HepG2 (cell line): ENCODE measurements at regions not wholly inside any gene's neighbourhood (a gene's known extent, or its start where the extent isn't known, plus 50 kb on each side); places are given as distances from the start of the nearest gene placed in this dataset.

Source experiments
- ATAC-seq: fragments of 200-7000 bp; cut with Tn5 transposase; 3 replicates; pipeline ENCODE4 v1.9.1; 2020; ENCODE audit warnings: mild to moderate bottlenecking, moderate library complexity
- BruUV-seq: library from RNA; stranded (reverse); fragments of 400-500 nt; replicated peaks from 2 replicates; lab custom pipeline; 2021; lab: Mats Ljungman, UMichigan
- CTCF ChIA-PET: fragments of 300-600 bp; formaldehyde crosslinking; extraction: SDS; loops from one replicate; lab custom pipeline; 2021; ENCODE audit warnings: low total read pairs, inconsistent platforms, low intra/inter-chr PET ratio; lab: Yijun Ruan, JAX
- POLR2A ChIA-PET: fragments of 350-600 bp; sonication (Branson Sonifier 250); formaldehyde crosslinking; loops from one replicate; lab custom pipeline; 2020; ENCODE audit warnings: antibody characterized with exemption, inconsistent platforms; lab: Yijun Ruan, JAX
- DNase-seq: peaks from one replicate; pipeline ENCODE4 v3.0.0-alpha.2; 2015; ENCODE audit warnings: low spot score
- FAIRE-seq: peaks from 3 replicates; lab custom pipeline; 2011; peaks lifted over from hg19 to GRCh38; lab: Jason Lieb, UNC
- H2AFZ ChIP-seq: one replicate; pipeline ENCODE4 v1.6.1; 2011; ENCODE audit warnings: low read length, inconsistent platforms
- H3K27ac ChIP-seq: fragments of 300-600 bp; 3 replicates; pipeline ENCODE4 v1.8.0; 2011; ENCODE audit warnings: mixed run types, mild to moderate bottlenecking, mixed read lengths, low read length, inconsistent platforms; ENCODE audit not compliant: insufficient read depth; ENCODE audit errors: extremely low read length
- H3K27me3 ChIP-seq, 2 experiments: fragments of 200-600 bp in 1 of 2; 2 replicates in 1 of 2; 3 replicates in 1 of 2; pipeline versions ENCODE4 v1.6.0 to v1.8.0; 2011; ENCODE audit warnings: low read length in 2 of 2, mild to moderate bottlenecking in 2 of 2, moderate library complexity in 2 of 2, inconsistent platforms in 1 of 2; ENCODE audit not compliant: insufficient read depth in 2 of 2, control insufficient read depth in 1 of 2
- H3K36me3 ChIP-seq, 2 experiments: fragments of 200-600 bp in 1 of 2; replicated peaks in 1 of 2; 2 replicates in 1 of 2; 3 replicates in 1 of 2; pipeline versions ENCODE4 v1.5.1 to v1.8.0; 2011; ENCODE audit warnings: low read length in 2 of 2, inconsistent platforms in 1 of 2; ENCODE audit not compliant: insufficient read depth in 2 of 2, control insufficient read depth in 1 of 2
- H3K4me1 ChIP-seq: 2 replicates; pipeline ENCODE4 v1.5.1; 2012; ENCODE audit warnings: low read length, inconsistent platforms; ENCODE audit not compliant: insufficient read depth
- H3K4me2 ChIP-seq: 2 replicates; pipeline ENCODE4 v1.6.0; 2011; ENCODE audit warnings: low read depth, low read length, inconsistent platforms
- H3K4me3 ChIP-seq, 3 experiments: fragments of 200-600 bp in 1 of 3; sonication (generic), shearing (Covaris generic) in 1 of 3; replicated peaks in 1 of 3; 2 replicates each; pipeline ENCODE4 v1.5.1; 2011 to 2016; ENCODE audit warnings: low read length in 3 of 3, inconsistent platforms in 2 of 3, low read depth in 2 of 3, mild to moderate bottlenecking in 2 of 3, control low read depth in 1 of 3, mixed read lengths in 1 of 3; ENCODE audit not compliant: insufficient read depth in 1 of 3
- H3K79me2 ChIP-seq: one replicate; pipeline ENCODE4 v1.6.1; 2011; ENCODE audit warnings: low read length, inconsistent platforms; ENCODE audit not compliant: insufficient read depth
- H3K9ac ChIP-seq: 2 replicates; pipeline ENCODE4 v1.6.0; 2011; ENCODE audit warnings: mild to moderate bottlenecking, low read depth, low read length, inconsistent platforms; ENCODE audit not compliant: insufficient read depth
- H3K9me3 ChIP-seq: 2 replicates; pipeline ENCODE4 v1.5.1; 2012; ENCODE audit warnings: mild to moderate bottlenecking, low read length
- H4K20me1 ChIP-seq: 2 replicates; pipeline ENCODE4 v1.6.0; 2011; ENCODE audit warnings: inconsistent platforms, mild to moderate bottlenecking, low read length, moderate library complexity; ENCODE audit not compliant: insufficient read depth
- ATF7 ChIP-seq, 2 experiments: fragments of 450-650 bp in 1 of 2; sonication (generic) in 1 of 2; formaldehyde crosslinking in 1 of 2; IDR thresholded peaks; 2 replicates each; pipeline versions ENCODE4 v1.4.0 to v1.6.1; 2016 to 2020; ENCODE audit warnings: antibody characterized with exemption in 1 of 2, mild to moderate bottlenecking in 1 of 2, missing genetic modification reagents in 1 of 2
- CEBPB ChIP-seq: IDR thresholded peaks from 2 replicates; pipeline ENCODE4 v1.6.1; 2011; ENCODE audit warnings: low read depth, low read length, improper control_type of control experiment, borderline replicate concordance
- NFATC3 ChIP-seq: sonication (generic); formaldehyde crosslinking; IDR thresholded peaks from 2 replicates; pipeline ENCODE4 v1.5.1; 2020; ENCODE audit warnings: mild to moderate bottlenecking, missing genetic modification reagents
- NFIC ChIP-seq: IDR thresholded peaks from 2 replicates; pipeline ENCODE4 v1.6.1; 2012; ENCODE audit warnings: mild to moderate bottlenecking, low read length, inconsistent platforms
- ZBED4 ChIP-seq: sonication (generic); formaldehyde crosslinking; IDR thresholded peaks from 2 replicates; pipeline ENCODE4 v1.4.0; 2020; ENCODE audit warnings: missing genetic modification reagents, borderline replicate concordance
- ZNF432 ChIP-seq: sonication (generic); formaldehyde crosslinking; IDR thresholded peaks from 2 replicates; pipeline ENCODE4 v1.5.0; 2020; ENCODE audit warnings: missing genetic modification reagents, mild to moderate bottlenecking, borderline replicate concordance
- ZNF558 ChIP-seq: sonication (generic); formaldehyde crosslinking; IDR thresholded peaks from 2 replicates; pipeline ENCODE4 v1.9.0; 2022; ENCODE audit warnings: mild to moderate bottlenecking, missing genetic modification reagents, borderline replicate concordance
- ZNF644 ChIP-seq: IDR thresholded peaks from 2 replicates; pipeline ENCODE4 v1.6.1; 2016; ENCODE audit warnings: low read depth
- in situ Hi-C: cut with HindIII; loops from 2 replicates; pipeline ENCODE4 v1.10.0; 2017; ENCODE audit warnings: low pct_unique_long_range_greater_than_20kb; ENCODE audit not compliant: extremely low pct_ligation_motif_present
- intact Hi-C: fragments of 100-400 bp; cut with micrococcal nuclease; formaldehyde crosslinking; loops from one replicate; pipeline ENCODE4 v1.10.0; 2022; ENCODE audit not compliant: unreplicated experiment
- TF ChIP-seq, protein P1 (sequence below): sonication (generic); formaldehyde crosslinking; IDR thresholded peaks from 2 replicates; pipeline ENCODE4 v1.4.0; 2020; ENCODE audit warnings: mild to moderate bottlenecking, missing genetic modification reagents
- TF ChIP-seq, protein P2 (sequence below): sonication (generic); formaldehyde crosslinking; IDR thresholded peaks from 2 replicates; pipeline ENCODE4 v1.9.0; 2021; ENCODE audit warnings: missing genetic modification reagents, borderline replicate concordance

DNA sequence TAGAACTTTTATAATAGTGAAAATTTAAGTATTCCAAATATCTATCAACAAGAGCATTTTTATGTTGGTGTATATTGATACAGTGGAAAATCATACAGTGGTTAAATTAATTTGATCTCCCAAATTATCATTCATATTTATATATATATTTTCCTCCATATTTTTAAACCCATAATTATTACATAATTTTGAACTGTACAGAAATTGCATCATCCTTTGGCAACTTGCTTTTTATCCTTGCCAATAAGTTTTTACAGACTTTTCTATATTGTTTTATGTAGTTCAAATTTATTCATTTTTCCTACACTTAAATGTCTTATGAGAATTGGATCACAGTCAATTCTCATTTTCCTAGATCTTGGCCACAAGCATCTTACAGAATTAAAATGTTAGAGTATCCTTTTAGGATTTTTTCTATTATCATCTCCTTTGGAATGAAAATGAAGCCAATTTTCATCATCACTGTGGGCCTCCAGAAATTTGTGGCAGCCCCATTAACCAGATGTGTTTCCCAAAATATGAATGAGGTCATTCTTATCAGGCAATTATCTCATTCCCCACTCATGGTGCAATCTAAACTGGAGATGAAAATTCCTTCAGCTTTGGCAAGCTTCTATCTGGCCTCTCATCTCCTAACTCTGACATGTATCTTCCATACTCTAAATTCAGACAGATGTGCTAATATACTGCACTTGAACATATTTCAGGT lies 94.2 kb upstream of the DLGAP1 start:
- in situ Hi-C loops (no loop called here), intact Hi-C loops (no loop called here)
- H3K27ac ChIP-seq, result no peak overlapping the region
- no peaks in the 10 kb centered on the region for H4K20me1 ChIP-seq
- ATAC-seq, result no peak
- no TSS peak for BruUV-seq
- no peak overlapping the region for H3K4me3 ChIP-seq
- TF ChIP-seq NFIC (no peak), ZNF432 (CRISPR knock-in tag) (no peak), ZNF558 (no peak), ZBED4 (no peak), NFATC3 (CRISPR knock-in tag) (no peak), CEBPB (peak; percentile 8; the same call in 1 of the 2 replicates), ZNF644 (CRISPR knock-in tag) (no peak), ATF7 (IDR thresholded peaks at IDR 0.05) (peak; percentile 41; the same call in 1 of the 2 replicates), ATF7 (CRISPR knock-in tag; IDR thresholded peaks at IDR 0.05) (no peak)
- TF ChIP-seq, protein P1, sequence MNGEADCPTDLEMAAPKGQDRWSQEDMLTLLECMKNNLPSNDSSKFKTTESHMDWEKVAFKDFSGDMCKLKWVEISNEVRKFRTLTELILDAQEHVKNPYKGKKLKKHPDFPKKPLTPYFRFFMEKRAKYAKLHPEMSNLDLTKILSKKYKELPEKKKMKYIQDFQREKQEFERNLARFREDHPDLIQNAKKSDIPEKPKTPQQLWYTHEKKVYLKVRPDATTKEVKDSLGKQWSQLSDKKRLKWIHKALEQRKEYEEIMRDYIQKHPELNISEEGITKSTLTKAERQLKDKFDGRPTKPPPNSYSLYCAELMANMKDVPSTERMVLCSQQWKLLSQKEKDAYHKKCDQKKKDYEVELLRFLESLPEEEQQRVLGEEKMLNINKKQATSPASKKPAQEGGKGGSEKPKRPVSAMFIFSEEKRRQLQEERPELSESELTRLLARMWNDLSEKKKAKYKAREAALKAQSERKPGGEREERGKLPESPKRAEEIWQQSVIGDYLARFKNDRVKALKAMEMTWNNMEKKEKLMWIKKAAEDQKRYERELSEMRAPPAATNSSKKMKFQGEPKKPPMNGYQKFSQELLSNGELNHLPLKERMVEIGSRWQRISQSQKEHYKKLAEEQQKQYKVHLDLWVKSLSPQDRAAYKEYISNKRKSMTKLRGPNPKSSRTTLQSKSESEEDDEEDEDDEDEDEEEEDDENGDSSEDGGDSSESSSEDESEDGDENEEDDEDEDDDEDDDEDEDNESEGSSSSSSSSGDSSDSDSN (CRISPR knock-in tag), result no peak
- TF ChIP-seq, protein P2, sequence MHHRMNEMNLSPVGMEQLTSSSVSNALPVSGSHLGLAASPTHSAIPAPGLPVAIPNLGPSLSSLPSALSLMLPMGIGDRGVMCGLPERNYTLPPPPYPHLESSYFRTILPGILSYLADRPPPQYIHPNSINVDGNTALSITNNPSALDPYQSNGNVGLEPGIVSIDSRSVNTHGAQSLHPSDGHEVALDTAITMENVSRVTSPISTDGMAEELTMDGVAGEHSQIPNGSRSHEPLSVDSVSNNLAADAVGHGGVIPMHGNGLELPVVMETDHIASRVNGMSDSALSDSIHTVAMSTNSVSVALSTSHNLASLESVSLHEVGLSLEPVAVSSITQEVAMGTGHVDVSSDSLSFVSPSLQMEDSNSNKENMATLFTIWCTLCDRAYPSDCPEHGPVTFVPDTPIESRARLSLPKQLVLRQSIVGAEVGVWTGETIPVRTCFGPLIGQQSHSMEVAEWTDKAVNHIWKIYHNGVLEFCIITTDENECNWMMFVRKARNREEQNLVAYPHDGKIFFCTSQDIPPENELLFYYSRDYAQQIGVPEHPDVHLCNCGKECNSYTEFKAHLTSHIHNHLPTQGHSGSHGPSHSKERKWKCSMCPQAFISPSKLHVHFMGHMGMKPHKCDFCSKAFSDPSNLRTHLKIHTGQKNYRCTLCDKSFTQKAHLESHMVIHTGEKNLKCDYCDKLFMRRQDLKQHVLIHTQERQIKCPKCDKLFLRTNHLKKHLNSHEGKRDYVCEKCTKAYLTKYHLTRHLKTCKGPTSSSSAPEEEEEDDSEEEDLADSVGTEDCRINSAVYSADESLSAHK (CRISPR knock-in tag), result no peak
- no peak overlapping the region for H2AFZ ChIP-seq
- no peak for DNase-seq
- H3K4me2 ChIP-seq, result no peak overlapping the region
- peaks cover 46% of the 10 kb centered on the region for H3K9me3 ChIP-seq
- POLR2A ChIA-PET, result no interaction called here
- CTCF ChIA-PET, result no interaction called here
- H3K79me2 ChIP-seq, result no peaks in the 10 kb centered on the region
- no peak overlapping the region for H3K9ac ChIP-seq
- FAIRE-seq, result no peak
- H3K4me1 ChIP-seq, result no peaks in the 10 kb centered on the region
- H3K36me3 ChIP-seq, result no peaks in the 10 kb centered on the region
- H3K27me3 ChIP-seq, result no peaks in the 10 kb centered on the region
